PFSK-1 (cell line): ENCODE measurements at regions not wholly inside any gene's neighbourhood (a gene's known extent, or its start where the extent isn't known, plus 50 kb on each side); places are given as distances from the start of the nearest gene placed in this dataset.

Experiments used
- FOXP2 ChIP-seq: optimal IDR thresholded peaks from 2 replicates; pipeline ENCODE3; 2011; ENCODE audit warnings: borderline replicate concordance, control low read depth, inconsistent platforms; ENCODE audit not compliant: insufficient read depth; ENCODE audit errors: extremely low read length, extremely low read depth
- POLR2AphosphoS5 ChIP-seq: IDR thresholded peaks from 2 replicates; pipeline ENCODE4 v1.6.1; 2012; ENCODE audit warnings: low read depth, mild to moderate bottlenecking, control low read depth, low read length, moderate library complexity
- SIN3A ChIP-seq: IDR thresholded peaks from 2 replicates; pipeline ENCODE4 v1.6.1; 2012; ENCODE audit warnings: mild to moderate bottlenecking, low read length, moderate library complexity, borderline replicate concordance; ENCODE audit not compliant: insufficient read depth
- TAF1 ChIP-seq: IDR thresholded peaks from 2 replicates; pipeline ENCODE4 v1.6.1; 2012; ENCODE audit warnings: low read length, control low read depth, borderline replicate concordance; ENCODE audit not compliant: insufficient read depth
- TF ChIP-seq, protein P1 (sequence below), 2 experiments: IDR thresholded peaks; 2 replicates each; pipeline versions ENCODE4 v1.6.1 to v1.8.0; 2011 to 2012; ENCODE audit warnings: low read depth in 2 of 2, low read length in 2 of 2, control low read depth in 1 of 2, inconsistent platforms in 1 of 2, mild to moderate bottlenecking in 1 of 2, moderate library complexity in 1 of 2; ENCODE audit not compliant: insufficient read depth in 1 of 2

DNA sequence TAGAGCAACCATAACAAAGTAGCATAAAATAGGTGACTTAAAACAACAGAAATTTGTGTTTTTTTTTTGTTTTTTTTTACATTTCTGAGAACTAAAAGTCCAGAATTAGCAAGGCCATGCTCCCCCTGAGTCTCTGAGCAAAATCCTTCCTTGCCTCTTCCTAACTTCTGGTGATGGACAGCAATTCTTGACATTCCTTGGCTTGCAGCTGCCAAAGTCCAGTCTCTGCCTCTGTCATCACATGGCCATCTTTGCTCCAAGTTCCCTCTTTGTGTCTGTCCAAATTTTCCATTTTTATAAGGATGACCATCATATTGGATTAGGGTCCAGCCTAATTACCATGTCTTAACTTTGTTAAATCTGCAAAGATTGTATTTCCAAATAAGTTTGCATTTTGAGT, 407.2 kb downstream of the PDHA2 start:
- TF ChIP-seq SIN3A (no peak), TAF1 (no peak)
- TF ChIP-seq, protein P1, sequence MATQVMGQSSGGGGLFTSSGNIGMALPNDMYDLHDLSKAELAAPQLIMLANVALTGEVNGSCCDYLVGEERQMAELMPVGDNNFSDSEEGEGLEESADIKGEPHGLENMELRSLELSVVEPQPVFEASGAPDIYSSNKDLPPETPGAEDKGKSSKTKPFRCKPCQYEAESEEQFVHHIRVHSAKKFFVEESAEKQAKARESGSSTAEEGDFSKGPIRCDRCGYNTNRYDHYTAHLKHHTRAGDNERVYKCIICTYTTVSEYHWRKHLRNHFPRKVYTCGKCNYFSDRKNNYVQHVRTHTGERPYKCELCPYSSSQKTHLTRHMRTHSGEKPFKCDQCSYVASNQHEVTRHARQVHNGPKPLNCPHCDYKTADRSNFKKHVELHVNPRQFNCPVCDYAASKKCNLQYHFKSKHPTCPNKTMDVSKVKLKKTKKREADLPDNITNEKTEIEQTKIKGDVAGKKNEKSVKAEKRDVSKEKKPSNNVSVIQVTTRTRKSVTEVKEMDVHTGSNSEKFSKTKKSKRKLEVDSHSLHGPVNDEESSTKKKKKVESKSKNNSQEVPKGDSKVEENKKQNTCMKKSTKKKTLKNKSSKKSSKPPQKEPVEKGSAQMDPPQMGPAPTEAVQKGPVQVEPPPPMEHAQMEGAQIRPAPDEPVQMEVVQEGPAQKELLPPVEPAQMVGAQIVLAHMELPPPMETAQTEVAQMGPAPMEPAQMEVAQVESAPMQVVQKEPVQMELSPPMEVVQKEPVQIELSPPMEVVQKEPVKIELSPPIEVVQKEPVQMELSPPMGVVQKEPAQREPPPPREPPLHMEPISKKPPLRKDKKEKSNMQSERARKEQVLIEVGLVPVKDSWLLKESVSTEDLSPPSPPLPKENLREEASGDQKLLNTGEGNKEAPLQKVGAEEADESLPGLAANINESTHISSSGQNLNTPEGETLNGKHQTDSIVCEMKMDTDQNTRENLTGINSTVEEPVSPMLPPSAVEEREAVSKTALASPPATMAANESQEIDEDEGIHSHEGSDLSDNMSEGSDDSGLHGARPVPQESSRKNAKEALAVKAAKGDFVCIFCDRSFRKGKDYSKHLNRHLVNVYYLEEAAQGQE (IDR thresholded peaks at IDR 0.05; ENCODE audit: insufficient read depth in 1 of 2, low read depth in 2 of 2, low read length in 2 of 2), result no peak

DNA sequence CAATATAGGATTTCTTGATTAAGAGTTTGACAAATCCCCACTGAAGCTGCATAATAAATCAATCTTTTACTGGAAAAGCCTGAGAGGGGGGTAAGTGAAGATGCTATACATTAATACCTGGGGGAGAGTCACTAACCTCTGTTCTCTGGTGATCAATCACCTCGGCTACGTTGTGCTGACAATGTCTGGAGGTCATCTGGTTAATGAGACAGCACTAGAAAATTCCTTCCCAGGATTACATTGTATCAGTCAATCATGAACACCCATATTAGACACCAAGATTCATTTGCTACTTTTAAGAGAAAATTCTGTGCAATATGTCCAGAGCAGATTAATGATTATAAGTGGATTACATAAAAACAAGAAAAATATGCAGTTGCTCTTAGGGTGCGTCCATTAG, 408.3 kb downstream of the PDHA2 start:
- no peak for TF ChIP-seq POLR2AphosphoS5
- TF ChIP-seq SIN3A, result no peak
- no peak for TF ChIP-seq FOXP2
- no peak for TF ChIP-seq TAF1
- TF ChIP-seq, protein P1 (IDR thresholded peaks at IDR 0.05; ENCODE audit: insufficient read depth in 1 of 2, low read depth in 2 of 2, low read length in 2 of 2), result no peak

DNA sequence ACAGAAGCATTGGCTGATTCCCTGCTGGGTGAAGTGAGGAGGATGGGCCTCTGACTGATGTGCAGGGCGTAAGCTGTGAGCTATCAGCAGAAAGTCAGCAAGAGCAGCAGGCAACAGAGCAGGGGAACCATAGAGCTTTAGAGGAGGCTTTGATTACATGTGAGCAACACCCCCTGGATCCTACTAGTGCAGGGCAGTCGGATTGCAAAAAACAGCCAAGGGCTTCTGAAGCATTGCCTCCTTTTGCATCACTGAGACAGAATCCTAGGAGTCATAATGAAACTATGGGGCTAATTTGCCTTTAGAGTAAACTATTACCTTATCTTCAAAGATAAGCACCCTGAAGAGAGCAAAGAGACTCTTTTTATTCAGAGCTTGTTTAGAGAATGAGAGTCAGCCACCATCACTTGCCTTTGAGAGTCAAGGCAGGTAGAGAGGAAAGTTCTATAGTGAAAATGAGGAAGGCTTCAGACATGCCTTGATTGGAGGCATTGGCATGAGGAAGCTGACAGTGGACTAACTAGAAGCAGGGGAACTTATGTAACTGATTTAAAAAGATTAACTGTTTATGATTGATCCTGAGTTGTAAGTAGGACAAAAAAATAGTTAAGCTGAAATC, 420.3 kb downstream of the PDHA2 start:
- TF ChIP-seq SIN3A (no peak), TAF1 (no peak), POLR2AphosphoS5 (no peak), FOXP2 (no peak)
- TF ChIP-seq, protein P1 (IDR thresholded peaks at IDR 0.05; ENCODE audit: insufficient read depth in 1 of 2, low read depth in 2 of 2, low read length in 2 of 2), result no peak

DNA sequence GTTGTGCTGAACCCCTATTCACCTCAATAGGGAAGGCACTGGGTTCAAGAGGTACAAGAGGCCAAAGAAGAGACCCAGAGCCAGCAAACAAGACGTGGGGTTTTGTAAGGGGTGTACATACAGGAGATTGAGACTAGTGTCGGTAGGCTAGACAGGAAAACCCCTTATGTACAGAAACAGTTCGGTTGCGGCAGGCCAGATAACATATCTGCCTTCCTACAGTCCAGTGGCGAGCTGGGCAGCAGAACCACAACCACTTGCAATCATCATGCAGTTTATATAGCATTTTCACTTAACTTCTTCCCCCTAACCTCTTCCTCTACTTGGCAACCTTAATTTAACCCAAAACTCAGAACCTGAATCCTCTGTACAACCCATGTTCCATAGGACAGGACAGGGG, 422.2 kb downstream of the PDHA2 start:
- TF ChIP-seq TAF1 (no peak), SIN3A (no peak), POLR2AphosphoS5 (no peak), FOXP2 (no peak)
- TF ChIP-seq, protein P1 (IDR thresholded peaks at IDR 0.05; ENCODE audit: insufficient read depth in 1 of 2, low read depth in 2 of 2, low read length in 2 of 2), result no peak

DNA sequence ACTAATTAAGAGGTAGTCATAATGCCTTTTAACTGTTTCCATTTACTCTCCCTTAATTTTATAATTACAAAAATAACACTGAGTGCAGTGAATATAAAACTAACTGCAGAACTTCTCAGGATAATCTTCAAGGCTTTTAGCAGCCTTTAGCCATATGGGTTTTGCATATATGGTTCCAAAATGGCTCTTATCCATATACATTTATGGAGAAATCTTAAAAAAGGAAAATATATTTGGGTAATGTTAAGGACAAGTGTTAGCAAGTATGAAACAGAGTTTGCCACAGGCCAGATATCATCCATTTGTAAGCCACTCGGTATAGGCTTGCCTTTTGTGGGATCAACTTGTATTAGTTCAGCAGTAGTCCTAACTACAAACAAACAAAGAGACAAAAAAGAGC, 423.4 kb downstream of the PDHA2 start:
- TF ChIP-seq TAF1, result no peak
- no peak for TF ChIP-seq FOXP2
- TF ChIP-seq POLR2AphosphoS5, result no peak
- no peak for TF ChIP-seq SIN3A
- TF ChIP-seq, protein P1 (IDR thresholded peaks at IDR 0.05; ENCODE audit: insufficient read depth in 1 of 2, low read depth in 2 of 2, low read length in 2 of 2), result no peak
